Loucy (cell line): ENCODE measurements at regions not wholly inside any gene's neighbourhood (a gene's known extent, or its start where the extent isn't known, plus 50 kb on each side); places are given as distances from the start of the nearest gene placed in this dataset.
"Not testable (repeated sequence)": the region's sequence is repeated elsewhere in the genome, so short reads cannot be mapped to it uniquely, and the experiment has no call there.

Source experiments
- H2AFZ ChIP-seq: fragments of 200-600 bp; sonication (generic); 2 replicates; pipeline ENCODE4 v1.6.0; 2016; ENCODE audit warnings: antibody characterized with exemption, mild to moderate bottlenecking, low read length, moderate library complexity
- H3F3A ChIP-seq: fragments of 200-600 bp; 2 replicates; pipeline ENCODE4 v1.6.0; 2016; ENCODE audit warnings: antibody characterized with exemption, low read depth, mild to moderate bottlenecking
- H3K27me3 ChIP-seq: fragments of 200-600 bp; sonication (generic); 2 replicates; pipeline ENCODE4 v1.6.1; 2014; ENCODE audit warnings: low read length, mild to moderate bottlenecking; ENCODE audit not compliant: insufficient read depth, poor library complexity, severe bottlenecking
- H3K36me3 ChIP-seq: fragments of 200-600 bp; sonication (generic); 2 replicates; pipeline ENCODE4 v1.6.1; 2016; ENCODE audit warnings: low read length; ENCODE audit not compliant: insufficient read depth
- H3K4me1 ChIP-seq: fragments of 200-600 bp; sonication (generic); 2 replicates; pipeline ENCODE4 v1.5.1; 2014; ENCODE audit warnings: low read length, mild to moderate bottlenecking; ENCODE audit not compliant: insufficient read depth, poor library complexity, severe bottlenecking
- H3K4me2 ChIP-seq: fragments of 200-600 bp; sonication (generic); 2 replicates; pipeline ENCODE4 v1.6.0; 2014; ENCODE audit warnings: antibody characterized with exemption, low read length, low read depth, mild to moderate bottlenecking; ENCODE audit not compliant: poor library complexity, severe bottlenecking
- H3K4me3 ChIP-seq: fragments of 200-600 bp; sonication (generic); 2 replicates; pipeline ENCODE4 v1.5.1; 2014; ENCODE audit warnings: low read length, mild to moderate bottlenecking, mixed read lengths; ENCODE audit not compliant: poor library complexity, severe bottlenecking
- H3K79me2 ChIP-seq: fragments of 200-600 bp; sonication (generic); 2 replicates; pipeline ENCODE4 v1.6.1; 2014; ENCODE audit warnings: low read length; ENCODE audit not compliant: insufficient read depth
- H3K9ac ChIP-seq: fragments of 200-600 bp; sonication (generic); 2 replicates; pipeline ENCODE4 v1.6.0; 2014; ENCODE audit warnings: mild to moderate bottlenecking, low read depth, low read length, moderate library complexity; ENCODE audit not compliant: poor library complexity, severe bottlenecking
- H3K9me2 ChIP-seq: fragments of 200-600 bp; sonication (generic); replicated peaks from 2 replicates; pipeline ENCODE4 v1.6.1; 2016; ENCODE audit warnings: low read depth, low read length, mixed read lengths
- H3K9me3 ChIP-seq: fragments of 200-600 bp; sonication (generic); 2 replicates; pipeline ENCODE4 v1.6.1; 2014; ENCODE audit warnings: mild to moderate bottlenecking, antibody characterized with exemption, low read length, low read depth; ENCODE audit not compliant: insufficient read depth
- H4K20me1 ChIP-seq: fragments of 200-600 bp; sonication (generic); 2 replicates; pipeline ENCODE4 v1.6.0; 2014; ENCODE audit warnings: antibody characterized with exemption, low read length, mild to moderate bottlenecking; ENCODE audit not compliant: insufficient read depth, poor library complexity, severe bottlenecking
- EZH2phosphoT487 ChIP-seq: fragments of 200-600 bp; IDR thresholded peaks from 2 replicates; pipeline ENCODE4 v1.6.1; 2018; ENCODE audit warnings: antibody characterized with exemption, mild to moderate bottlenecking, moderate library complexity, borderline replicate concordance
- TF ChIP-seq, protein P1 (sequence below): fragments of 200-600 bp; sonication (generic); conservative IDR thresholded peaks from 2 replicates; pipeline ENCODE4 v1.5.1; 2014; ENCODE audit warnings: mild to moderate bottlenecking, antibody characterized with exemption, low read length

DNA sequence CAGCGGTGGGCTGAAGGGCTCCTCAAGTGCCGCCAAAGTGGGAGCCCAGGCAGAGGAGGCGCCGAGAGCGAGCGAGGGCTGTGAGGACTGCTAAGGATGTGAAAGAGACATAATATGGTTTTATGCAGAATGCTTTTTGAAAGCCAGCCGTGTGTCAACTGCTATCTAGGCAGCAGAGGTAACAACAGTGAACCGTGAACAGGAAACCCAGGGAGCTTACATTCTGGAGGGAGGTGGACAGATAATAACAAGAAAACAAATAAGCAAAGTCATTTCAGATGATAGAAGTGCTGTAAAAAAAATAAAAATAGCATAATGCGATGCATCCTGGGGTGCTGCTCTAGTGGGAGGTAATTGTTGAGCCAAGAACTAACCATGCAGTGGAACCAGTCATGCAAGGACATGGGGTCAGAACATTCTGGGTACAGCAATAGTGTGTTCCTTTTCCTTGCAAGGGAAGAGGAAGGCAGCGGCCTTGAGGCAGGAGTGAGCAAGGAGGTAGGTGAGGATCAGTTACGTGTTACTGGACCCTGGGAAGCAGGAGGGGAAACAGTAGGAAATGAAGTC, 134.4 kb upstream of the TMEM170B start:
- 0 out of 2 replicates have a peak, but pooled peaks cover 2% of the 10 kb centered on the region for H3F3A ChIP-seq
- H3K4me1 ChIP-seq, result peaks cover 13% of the 10 kb centered on the region
- no peak overlapping the region for H3K4me3 ChIP-seq
- H3K9me3 ChIP-seq, result no peaks in the 10 kb centered on the region
- H3K36me3 ChIP-seq, result no peaks in the 10 kb centered on the region
- H4K20me1 ChIP-seq, result no peaks in the 10 kb centered on the region
- no peak overlapping the region for H2AFZ ChIP-seq
- no peaks in the 10 kb centered on the region for H3K27me3 ChIP-seq
- no peak overlapping the region for H3K4me2 ChIP-seq
- H3K9ac ChIP-seq, result no peak overlapping the region
- TF ChIP-seq, protein P1, sequence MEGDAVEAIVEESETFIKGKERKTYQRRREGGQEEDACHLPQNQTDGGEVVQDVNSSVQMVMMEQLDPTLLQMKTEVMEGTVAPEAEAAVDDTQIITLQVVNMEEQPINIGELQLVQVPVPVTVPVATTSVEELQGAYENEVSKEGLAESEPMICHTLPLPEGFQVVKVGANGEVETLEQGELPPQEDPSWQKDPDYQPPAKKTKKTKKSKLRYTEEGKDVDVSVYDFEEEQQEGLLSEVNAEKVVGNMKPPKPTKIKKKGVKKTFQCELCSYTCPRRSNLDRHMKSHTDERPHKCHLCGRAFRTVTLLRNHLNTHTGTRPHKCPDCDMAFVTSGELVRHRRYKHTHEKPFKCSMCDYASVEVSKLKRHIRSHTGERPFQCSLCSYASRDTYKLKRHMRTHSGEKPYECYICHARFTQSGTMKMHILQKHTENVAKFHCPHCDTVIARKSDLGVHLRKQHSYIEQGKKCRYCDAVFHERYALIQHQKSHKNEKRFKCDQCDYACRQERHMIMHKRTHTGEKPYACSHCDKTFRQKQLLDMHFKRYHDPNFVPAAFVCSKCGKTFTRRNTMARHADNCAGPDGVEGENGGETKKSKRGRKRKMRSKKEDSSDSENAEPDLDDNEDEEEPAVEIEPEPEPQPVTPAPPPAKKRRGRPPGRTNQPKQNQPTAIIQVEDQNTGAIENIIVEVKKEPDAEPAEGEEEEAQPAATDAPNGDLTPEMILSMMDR, result no peak
- no peak for TF ChIP-seq EZH2phosphoT487
- no peaks in the 10 kb centered on the region for H3K9me2 ChIP-seq
- H3K79me2 ChIP-seq, result no peaks in the 10 kb centered on the region

DNA sequence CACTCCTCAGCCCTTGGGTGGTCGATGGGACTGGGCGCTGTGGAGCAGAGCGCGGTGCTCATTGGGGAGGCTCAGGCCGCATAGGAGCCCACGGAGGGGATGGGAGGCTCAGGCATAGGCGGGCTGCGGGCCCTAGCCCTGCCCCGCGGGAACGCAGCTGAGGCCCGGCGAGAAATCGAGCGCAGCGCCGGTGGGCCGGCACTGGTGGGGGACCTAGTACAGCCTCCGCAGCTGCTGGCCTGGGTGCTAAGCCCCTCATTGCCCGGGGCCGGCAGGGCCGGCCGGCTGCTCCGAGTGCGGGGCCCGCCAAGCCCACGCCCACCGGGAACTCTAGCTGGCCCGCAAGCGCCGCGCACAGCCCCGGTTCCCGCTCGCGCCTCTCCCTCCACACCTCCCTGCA, 135.0 kb upstream of the TMEM170B start:
- not testable (repeated sequence) for H4K20me1 ChIP-seq, H2AFZ ChIP-seq, H3K9me3 ChIP-seq, H3K9ac ChIP-seq, H3F3A ChIP-seq, H3K4me3 ChIP-seq, H3K79me2 ChIP-seq, H3K27me3 ChIP-seq, H3K4me2 ChIP-seq, H3K9me2 ChIP-seq, H3K36me3 ChIP-seq
- H3K4me1 ChIP-seq, result peaks cover 13% of the 10 kb centered on the region

GRCh38 chr6:11401954-11402353, 135.6 kb upstream of the TMEM170B start:
- H2AFZ ChIP-seq, H3F3A ChIP-seq, H3K79me2 ChIP-seq, H3K4me2 ChIP-seq, H3K9ac ChIP-seq, H3K27me3 ChIP-seq, H4K20me1 ChIP-seq, H3K9me3 ChIP-seq, H3K4me3 ChIP-seq, H3K36me3 ChIP-seq, H3K9me2 ChIP-seq: not testable (repeated sequence)
- H3K4me1 ChIP-seq, result peaks cover 13% of the 10 kb centered on the region

DNA sequence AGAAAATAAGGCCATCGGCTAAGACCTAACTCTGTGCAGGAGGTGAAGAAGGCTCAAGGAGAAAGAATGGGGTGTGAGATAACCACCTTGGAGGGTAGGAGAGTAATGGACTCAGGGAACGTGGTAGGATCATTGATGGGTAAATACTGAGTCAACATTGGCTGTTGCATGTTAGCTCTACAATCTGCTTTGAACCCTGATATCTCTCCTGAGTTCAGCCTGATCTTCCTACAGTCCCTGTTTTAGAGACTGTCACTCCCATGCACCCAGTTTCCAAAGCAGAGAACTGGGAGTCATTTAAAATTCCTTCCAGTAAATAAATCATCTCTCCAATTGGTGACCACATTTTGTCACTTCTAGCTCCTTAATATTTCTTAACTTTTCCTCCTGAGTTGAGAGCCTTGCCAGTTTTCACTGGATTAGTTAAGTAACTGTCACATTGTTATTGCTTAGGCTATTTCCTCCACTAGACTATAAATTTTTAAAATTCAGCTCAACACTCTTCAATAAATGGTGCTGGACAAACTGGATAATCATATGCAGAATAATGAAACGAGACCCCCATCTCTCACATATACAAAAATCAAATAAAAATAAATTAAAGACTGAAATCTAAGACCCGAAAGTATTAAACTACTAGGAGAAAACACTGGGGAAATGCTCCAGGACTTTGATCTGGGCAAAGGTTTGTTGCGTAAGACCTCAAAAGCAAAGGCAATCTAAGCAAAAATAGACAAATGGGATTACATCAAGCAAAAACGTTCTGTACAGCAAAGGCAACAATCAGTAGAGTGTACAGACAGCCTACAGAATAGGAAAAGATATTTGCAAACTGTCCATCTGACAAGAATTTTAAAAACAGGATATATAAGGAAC, 138.9 kb upstream of the TMEM170B start:
- TF ChIP-seq, protein P1, result no peak
- TF ChIP-seq EZH2phosphoT487, result no peak
- Histone ChIP-seq H3K9ac (no peak overlapping the region), H3K4me2 (no peak overlapping the region), H2AFZ (no peak overlapping the region), H3K9me2 (no peaks in the 10 kb centered on the region), H3K4me3 (no peak overlapping the region), H3K4me1 (peaks cover 2% of the 10 kb centered on the region), H3F3A (no peaks in the 10 kb centered on the region), H4K20me1 (no peaks in the 10 kb centered on the region), H3K36me3 (no peaks in the 10 kb centered on the region), H3K79me2 (no peaks in the 10 kb centered on the region), H3K27me3 (no peaks in the 10 kb centered on the region), H3K9me3 (no peaks in the 10 kb centered on the region)
